ENCODE measurements at regions not wholly inside any gene's neighbourhood (a gene's known extent, or its start where the extent isn't known, plus 50 kb on each side); places are given as distances from the start of the nearest gene placed in this dataset.

GRCh38 chr7:68442931-68443631 is 1155.2 kb upstream of the AUTS2 start:
- ChIA-PET POLR2A (ENCODE audit: partially characterized antibody) (no interaction called here), CTCF (ENCODE audit: partially characterized antibody) (no interaction called here)

DNA sequence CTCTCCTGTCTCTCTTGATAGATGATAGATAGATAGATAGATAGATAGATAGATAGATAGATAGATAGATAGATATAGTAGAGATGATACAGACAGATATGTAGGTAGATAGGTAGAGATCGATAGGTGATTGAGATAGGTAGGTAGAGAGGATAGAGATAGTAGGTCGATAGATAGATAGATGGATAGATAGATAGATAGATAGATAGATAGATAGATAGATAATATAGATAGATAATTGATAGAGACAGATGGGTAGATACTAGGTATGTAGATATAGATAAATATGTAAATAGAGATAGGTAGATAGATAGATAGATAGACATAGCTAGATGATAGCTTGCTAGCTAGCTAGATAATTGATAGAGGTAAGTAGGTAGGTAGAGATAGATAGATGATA is 1154.2 kb upstream of the AUTS2 start:
- H3K36me3 ChIP-seq (ENCODE audit: insufficient read depth, low read length), result no peaks in the 10 kb centered on the region
- H3K27ac Mint-ChIP-seq, result no peak overlapping the region
- no peak for DNase-seq
- no peak overlapping the region for H3K27ac ChIP-seq (ENCODE audit: low read depth, low read length)
- H3K27me3 Mint-ChIP-seq, result no peaks in the 10 kb centered on the region
- H3K9me3 ChIP-seq (ENCODE audit: control insufficient read depth in 1 of 2, low read length in 2 of 2), result no peaks in the 10 kb centered on the region
- ChIA-PET CTCF (ENCODE audit: partially characterized antibody) (no interaction called here), POLR2A (ENCODE audit: partially characterized antibody) (no interaction called here)
- H3K4me3 Mint-ChIP-seq, result no peak overlapping the region
- peaks cover 0 to 34% (median 9%) of the 10 kb centered on the region in 8 donors for H3K9me3 Mint-ChIP-seq
- H3K36me3 Mint-ChIP-seq, result no peaks in the 10 kb centered on the region
- H3K27me3 ChIP-seq (ENCODE audit: insufficient read depth, low read length), result no peaks in the 10 kb centered on the region
- intact Hi-C loops (cut with micrococcal nuclease), result no loop called here
- H3K4me1 Mint-ChIP-seq, result no peaks in the 10 kb centered on the region
- H3K4me1 ChIP-seq (ENCODE audit: insufficient read depth, low read length), result no peaks in the 10 kb centered on the region
- no peak overlapping the region for H3K4me3 ChIP-seq (ENCODE audit: low read length in 2 of 2)

More at GRCh38 chr7:68442931-68443631, 1155.2 kb upstream of the AUTS2 start:
- Mint-ChIP-seq H3K4me1 (no peaks in the 10 kb centered on the region), H3K9me3 (peaks cover 0 to 30% (median 18%) of the 10 kb centered on the region in 8 donors), H3K4me3 (no peak overlapping the region), H3K36me3 (no peaks in the 10 kb centered on the region), H3K27ac (no peak overlapping the region), H3K27me3 (no peaks in the 10 kb centered on the region)
- no peak for DNase-seq
- Histone ChIP-seq H3K27me3 (ENCODE audit: insufficient read depth, low read length) (no peaks in the 10 kb centered on the region), H3K4me3 (ENCODE audit: low read length in 2 of 2) (no peak overlapping the region), H3K9me3 (ENCODE audit: control insufficient read depth in 1 of 2, low read length in 2 of 2) (no peaks in the 10 kb centered on the region), H3K36me3 (ENCODE audit: insufficient read depth, low read length) (no peaks in the 10 kb centered on the region), H3K27ac (ENCODE audit: low read depth, low read length) (no peak overlapping the region), H3K4me1 (ENCODE audit: insufficient read depth, low read length) (no peaks in the 10 kb centered on the region)
- intact Hi-C loops (cut with micrococcal nuclease), result no loop called here

- CTCF ChIA-PET (ENCODE audit: partially characterized antibody), result no interaction called here
- H3K4me3 ChIP-seq (ENCODE audit: low read length in 2 of 2), result no peak overlapping the region
- Mint-ChIP-seq H3K27me3 (no peaks in the 10 kb centered on the region), H3K27ac (no peak overlapping the region), H3K4me3 (no peak overlapping the region), H3K36me3 (no peaks in the 10 kb centered on the region), H3K4me1 (no peaks in the 10 kb centered on the region), H3K9me3 (peaks cover 0 to 42% (median 11%) of the 10 kb centered on the region in 8 donors)
- no peaks in the 10 kb centered on the region for H3K27me3 ChIP-seq (ENCODE audit: insufficient read depth, low read length)
- no peak for DNase-seq
- no peak overlapping the region for H3K27ac ChIP-seq (ENCODE audit: low read depth, low read length)
- H3K9me3 ChIP-seq (ENCODE audit: control insufficient read depth in 1 of 2, low read length in 2 of 2), result no peaks in the 10 kb centered on the region
- intact Hi-C loops (cut with micrococcal nuclease), result no loop called here
- H3K4me1 ChIP-seq (ENCODE audit: insufficient read depth, low read length), result no peaks in the 10 kb centered on the region
- POLR2A ChIA-PET (ENCODE audit: partially characterized antibody), result no interaction called here
- H3K36me3 ChIP-seq (ENCODE audit: insufficient read depth, low read length), result no peaks in the 10 kb centered on the region
These were observed 1153.3 kb upstream of the AUTS2 start for GRCh38 chr7:68444956-68445355.

DNA sequence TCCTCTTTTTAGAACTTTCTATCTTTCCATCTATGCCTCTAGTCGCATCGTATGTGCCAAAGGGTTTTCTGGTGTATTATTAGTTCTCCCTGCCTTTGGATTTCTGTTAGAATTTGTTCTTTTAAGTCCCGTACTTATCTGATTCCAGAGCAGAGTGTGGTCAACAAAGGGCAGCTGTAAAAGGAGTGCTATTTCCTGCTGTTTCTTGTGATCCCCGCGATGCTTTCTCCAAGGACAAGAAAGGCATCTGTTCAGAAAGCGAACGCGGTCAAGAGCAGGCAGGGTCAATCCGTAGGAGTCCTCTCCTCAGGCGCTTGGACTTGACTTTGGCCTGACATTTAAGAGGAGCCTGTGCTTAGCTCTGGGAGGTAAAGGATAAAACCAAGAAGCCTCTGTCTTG is 1152.1 kb upstream of the AUTS2 start:
- H3K4me3 ChIP-seq (ENCODE audit: low read length in 2 of 2), result no peak overlapping the region
- peaks cover 0 to 42% (median 11%) of the 10 kb centered on the region in 8 donors for H3K9me3 Mint-ChIP-seq
- no peak for DNase-seq
- no peaks in the 10 kb centered on the region for H3K36me3 ChIP-seq (ENCODE audit: insufficient read depth, low read length)
- CTCF ChIA-PET (ENCODE audit: partially characterized antibody), result no interaction called here
- no peaks in the 10 kb centered on the region for H3K36me3 Mint-ChIP-seq
- no peaks in the 10 kb centered on the region for H3K27me3 Mint-ChIP-seq
- H3K9me3 ChIP-seq (ENCODE audit: control insufficient read depth in 1 of 2, low read length in 2 of 2), result no peaks in the 10 kb centered on the region
- no peaks in the 10 kb centered on the region for H3K4me1 Mint-ChIP-seq
- H3K27me3 ChIP-seq (ENCODE audit: insufficient read depth, low read length), result no peaks in the 10 kb centered on the region
- no peak overlapping the region for H3K4me3 Mint-ChIP-seq
- no peaks in the 10 kb centered on the region for H3K4me1 ChIP-seq (ENCODE audit: insufficient read depth, low read length)
- no peak overlapping the region for H3K27ac ChIP-seq (ENCODE audit: low read depth, low read length)
- H3K27ac Mint-ChIP-seq, result no peak overlapping the region
- intact Hi-C loops (cut with micrococcal nuclease), result no loop called here
- POLR2A ChIA-PET (ENCODE audit: partially characterized antibody), result no interaction called here

DNA sequence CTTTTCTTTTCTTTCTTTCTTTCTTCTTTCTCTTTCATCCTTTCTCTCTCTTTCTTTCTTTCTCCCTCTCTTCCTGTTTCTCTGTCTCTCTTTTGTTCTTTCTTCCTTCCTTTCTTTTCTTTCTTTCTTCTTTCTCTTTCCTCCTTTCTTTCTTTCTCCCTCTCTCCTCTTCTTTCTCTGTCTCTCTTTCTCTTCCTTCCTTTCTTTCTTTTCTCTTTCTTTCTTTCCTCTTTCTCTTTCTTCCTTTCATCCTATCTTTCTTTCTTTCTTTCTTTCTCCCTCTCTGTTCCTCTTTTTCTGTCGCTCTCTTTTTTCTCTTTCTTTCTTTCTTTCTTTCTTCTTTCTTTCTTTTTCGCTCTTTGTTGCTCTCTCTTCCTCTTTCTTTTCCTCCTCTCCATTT is 1149.2 kb upstream of the AUTS2 start:
- Mint-ChIP-seq H3K9me3 (peaks cover 0 to 40% (median 18%) of the 10 kb centered on the region in 8 donors), H3K4me1 (no peaks in the 10 kb centered on the region), H3K36me3 (no peaks in the 10 kb centered on the region), H3K4me3 (no peak overlapping the region), H3K27me3 (no peaks in the 10 kb centered on the region), H3K27ac (no peak overlapping the region)
- ChIA-PET POLR2A (ENCODE audit: partially characterized antibody) (no interaction called here), CTCF (ENCODE audit: partially characterized antibody) (no interaction called here)
- H3K4me3 ChIP-seq (ENCODE audit: low read length in 2 of 2), result no peak overlapping the region
- no peaks in the 10 kb centered on the region for H3K9me3 ChIP-seq (ENCODE audit: control insufficient read depth in 1 of 2, low read length in 2 of 2)
- no peak overlapping the region for H3K27ac ChIP-seq (ENCODE audit: low read depth, low read length)
- no peak for DNase-seq
- intact Hi-C loops (cut with micrococcal nuclease), result no loop called here
- H3K4me1 ChIP-seq (ENCODE audit: insufficient read depth, low read length), result no peaks in the 10 kb centered on the region
- no peaks in the 10 kb centered on the region for H3K27me3 ChIP-seq (ENCODE audit: insufficient read depth, low read length)
- no peaks in the 10 kb centered on the region for H3K36me3 ChIP-seq (ENCODE audit: insufficient read depth, low read length)

- H3K27ac Mint-ChIP-seq, result no peak overlapping the region
- H3K27ac ChIP-seq (ENCODE audit: low read depth, low read length), result no peak overlapping the region
- no peaks in the 10 kb centered on the region for H3K9me3 ChIP-seq (ENCODE audit: control insufficient read depth in 1 of 2, low read length in 2 of 2)
- H3K4me3 ChIP-seq (ENCODE audit: low read length in 2 of 2), result no peak overlapping the region
- no peaks in the 10 kb centered on the region for H3K4me1 Mint-ChIP-seq
- peaks cover 0 to 40% (median 18%) of the 10 kb centered on the region in 8 donors for H3K9me3 Mint-ChIP-seq
- DNase-seq, result no peak
- no peaks in the 10 kb centered on the region for H3K27me3 ChIP-seq (ENCODE audit: insufficient read depth, low read length)
- H3K36me3 ChIP-seq (ENCODE audit: insufficient read depth, low read length), result no peaks in the 10 kb centered on the region
- intact Hi-C loops (cut with micrococcal nuclease), result no loop called here
- H3K4me1 ChIP-seq (ENCODE audit: insufficient read depth, low read length), result no peaks in the 10 kb centered on the region
- H3K27me3 Mint-ChIP-seq, result no peaks in the 10 kb centered on the region
- CTCF ChIA-PET (ENCODE audit: partially characterized antibody), result no interaction called here
- POLR2A ChIA-PET (ENCODE audit: partially characterized antibody), result no interaction called here
- no peak overlapping the region for H3K4me3 Mint-ChIP-seq
- no peaks in the 10 kb centered on the region for H3K36me3 Mint-ChIP-seq
These were observed 1148.5 kb upstream of the AUTS2 start for GRCh38 chr7:68449816-68450215.

DNA sequence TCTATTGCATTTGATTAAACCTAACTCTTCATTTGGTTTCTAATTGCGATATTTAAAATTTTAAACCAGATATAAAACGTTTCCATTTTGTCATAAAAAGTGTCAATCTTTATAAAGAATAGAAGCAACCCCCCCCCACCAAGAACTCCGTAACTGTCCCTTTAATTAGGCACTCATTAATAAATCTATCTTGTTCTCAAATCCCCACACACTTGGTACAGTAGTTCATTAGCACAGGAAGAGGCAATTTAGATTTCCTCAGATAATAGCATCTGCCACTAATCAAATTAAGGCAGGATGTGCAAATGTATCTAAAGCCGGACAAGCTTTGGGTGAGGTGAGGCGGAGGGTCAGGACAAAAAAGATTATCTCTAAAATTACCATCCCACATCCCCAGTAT is 1143.3 kb upstream of the AUTS2 start:
- no peak overlapping the region for H3K4me3 Mint-ChIP-seq
- POLR2A ChIA-PET (ENCODE audit: partially characterized antibody), result no interaction called here
- Histone ChIP-seq H3K4me3 (ENCODE audit: low read length in 2 of 2) (no peak overlapping the region), H3K9me3 (ENCODE audit: control insufficient read depth in 1 of 2, low read length in 2 of 2) (no peaks in the 10 kb centered on the region), H3K4me1 (ENCODE audit: insufficient read depth, low read length) (no peaks in the 10 kb centered on the region), H3K36me3 (ENCODE audit: insufficient read depth, low read length) (no peaks in the 10 kb centered on the region), H3K27me3 (ENCODE audit: insufficient read depth, low read length) (no peaks in the 10 kb centered on the region), H3K27ac (ENCODE audit: low read depth, low read length) (no peak overlapping the region)
- no peaks in the 10 kb centered on the region for H3K4me1 Mint-ChIP-seq
- DNase-seq, result no peak
- H3K36me3 Mint-ChIP-seq, result no peaks in the 10 kb centered on the region
- intact Hi-C loops (cut with micrococcal nuclease), result no loop called here
- H3K27ac Mint-ChIP-seq, result no peak overlapping the region
- H3K27me3 Mint-ChIP-seq, result no peaks in the 10 kb centered on the region
- CTCF ChIA-PET (ENCODE audit: partially characterized antibody), result no interaction called here
- H3K9me3 Mint-ChIP-seq, result peaks cover 6 to 45% (median 30%) of the 10 kb centered on the region in 8 donors

GRCh38 chr7:68456469-68456868 is 1141.8 kb upstream of the AUTS2 start:
- Histone ChIP-seq H3K36me3 (ENCODE audit: insufficient read depth, low read length) (no peaks in the 10 kb centered on the region), H3K4me3 (ENCODE audit: low read length in 2 of 2) (no peak overlapping the region), H3K9me3 (ENCODE audit: control insufficient read depth in 1 of 2, low read length in 2 of 2) (no peaks in the 10 kb centered on the region), H3K27me3 (ENCODE audit: insufficient read depth, low read length) (no peaks in the 10 kb centered on the region), H3K27ac (ENCODE audit: low read depth, low read length) (no peak overlapping the region), H3K4me1 (ENCODE audit: insufficient read depth, low read length) (no peaks in the 10 kb centered on the region)
- ChIA-PET CTCF (ENCODE audit: partially characterized antibody) (no interaction called here), POLR2A (ENCODE audit: partially characterized antibody) (no interaction called here)
- H3K27me3 Mint-ChIP-seq, result no peaks in the 10 kb centered on the region
- H3K4me1 Mint-ChIP-seq, result no peaks in the 10 kb centered on the region
- H3K36me3 Mint-ChIP-seq, result no peaks in the 10 kb centered on the region
- H3K9me3 Mint-ChIP-seq, result peaks cover 6 to 50% (median 32%) of the 10 kb centered on the region in 8 donors
- no peak overlapping the region for H3K27ac Mint-ChIP-seq
- no peak for DNase-seq
- H3K4me3 Mint-ChIP-seq, result no peak overlapping the region
- intact Hi-C loops (cut with micrococcal nuclease), result no loop called here
